Activated T-cell treated with anti-CD3 and anti-CD28 coated beads, Interleukin-2, amount 50 U/mL, for 4 hours (primary cell): ENCODE measurements at regions not wholly inside any gene's neighbourhood (a gene's known extent, or its start where the extent isn't known, plus 50 kb on each side); places are given as distances from the start of the nearest gene placed in this dataset.
"Not testable (repeated sequence)": the region's sequence is repeated elsewhere in the genome, so short reads cannot be mapped to it uniquely, and the experiment has no call there.

Source experiments
- ATAC-seq, 2 donors: fragments of 200-7000 bp; cut with Tn5 transposase; one replicate each; pipeline ENCODE4 v1.10.0; 2021
- DNase-seq: peaks from one replicate; pipeline ENCODE4 v3.0.0-alpha.2; 2020
- H3K27me3 Mint-ChIP-seq: one replicate; pipeline ENCODE4 v1.8.0; 2021; ENCODE audit warnings: low read depth, mixed read lengths
- H3K36me3 Mint-ChIP-seq: one replicate; pipeline ENCODE4 v1.8.0; 2022; ENCODE audit warnings: mixed read lengths; ENCODE audit not compliant: insufficient read depth
- H3K4me1 Mint-ChIP-seq: one replicate; pipeline ENCODE4 v1.8.0; 2021; ENCODE audit warnings: low read depth, mixed read lengths
- H3K4me3 Mint-ChIP-seq: one replicate; pipeline ENCODE4 v1.8.0; 2021; ENCODE audit warnings: mild to moderate bottlenecking, moderate library complexity, mixed read lengths
- H3K9me3 Mint-ChIP-seq: one replicate; pipeline ENCODE4 v1.8.0; 2021; ENCODE audit warnings: mixed read lengths

- ATAC-seq (peak; percentile 85 to 89), DNase-seq (no peak)
- Mint-ChIP-seq H3K4me3 (no peak overlapping the region), H3K9me3 (peaks cover 6% of the 10 kb centered on the region), H3K4me1 (peaks cover 15% of the 10 kb centered on the region), H3K27me3 (no peaks in the 10 kb centered on the region), H3K36me3 (no peaks in the 10 kb centered on the region)
These were observed 60.6 kb upstream of the EMB start for GRCh38 chr5:50501491-50502228.

GRCh38 chr5:50513028-50513457 lies 72.0 kb upstream of the EMB start:
- Mint-ChIP-seq H3K9me3 (peaks cover 18% of the 10 kb centered on the region), H3K4me1 (peaks cover 11% of the 10 kb centered on the region)
- H3K36me3 Mint-ChIP-seq, ATAC-seq, DNase-seq, H3K4me3 Mint-ChIP-seq, H3K27me3 Mint-ChIP-seq: not testable (repeated sequence)

- not testable (repeated sequence) for H3K4me1 Mint-ChIP-seq, DNase-seq, ATAC-seq, H3K27me3 Mint-ChIP-seq, H3K36me3 Mint-ChIP-seq, H3K4me3 Mint-ChIP-seq
- peaks cover 21% of the 10 kb centered on the region for H3K9me3 Mint-ChIP-seq
These were observed 80.0 kb upstream of the EMB start for GRCh38 chr5:50521060-50521459.

- not testable (repeated sequence) for ATAC-seq, DNase-seq, H3K9me3 Mint-ChIP-seq, H3K4me1 Mint-ChIP-seq, H3K36me3 Mint-ChIP-seq, H3K27me3 Mint-ChIP-seq, H3K4me3 Mint-ChIP-seq
These were observed 86.5 kb upstream of the EMB start for GRCh38 chr5:50527514-50528060.

- Mint-ChIP-seq H3K4me3 (no peak overlapping the region), H3K27me3 (peaks cover 2% of the 10 kb centered on the region), H3K36me3 (peaks cover 2% of the 10 kb centered on the region), H3K4me1 (peaks cover 2% of the 10 kb centered on the region), H3K9me3 (peaks cover 8% of the 10 kb centered on the region)
- DNase-seq (no peak), ATAC-seq (no peak)
These were observed 94.3 kb upstream of the EMB start for GRCh38 chr5:50535393-50535792.

GRCh38 chr5:50537534-50537933 lies 96.4 kb upstream of the EMB start:
- not testable (repeated sequence) for H3K4me1 Mint-ChIP-seq, ATAC-seq, H3K27me3 Mint-ChIP-seq, H3K4me3 Mint-ChIP-seq, DNase-seq, H3K36me3 Mint-ChIP-seq
- H3K9me3 Mint-ChIP-seq: peaks cover 13% of the 10 kb centered on the region

- DNase-seq: no peak
- Mint-ChIP-seq H3K4me3 (no peak overlapping the region), H3K4me1 (peaks cover 9% of the 10 kb centered on the region), H3K36me3 (peaks cover 3% of the 10 kb centered on the region), H3K27me3 (no peaks in the 10 kb centered on the region), H3K9me3 (peaks cover 9% of the 10 kb centered on the region)
- no peak for ATAC-seq
These were observed 106.2 kb upstream of the EMB start for GRCh38 chr5:50547303-50547702.

- DNase-seq (no peak), ATAC-seq (no peak)
- Mint-ChIP-seq H3K27me3 (no peaks in the 10 kb centered on the region), H3K4me3 (no peak overlapping the region), H3K4me1 (peaks cover 26% of the 10 kb centered on the region), H3K36me3 (peaks cover 3% of the 10 kb centered on the region), H3K9me3 (no peaks in the 10 kb centered on the region)
These were observed 109.2 kb upstream of the EMB start for GRCh38 chr5:50550267-50550666.

GRCh38 chr5:50550993-50551392 lies 109.9 kb upstream of the EMB start:
- no peak for ATAC-seq
- H3K9me3 Mint-ChIP-seq: no peaks in the 10 kb centered on the region
- peaks cover 5% of the 10 kb centered on the region for H3K36me3 Mint-ChIP-seq
- H3K27me3 Mint-ChIP-seq: no peaks in the 10 kb centered on the region
- DNase-seq: no peak
- peaks cover 28% of the 10 kb centered on the region for H3K4me1 Mint-ChIP-seq
- H3K4me3 Mint-ChIP-seq: no peak overlapping the region

GRCh38 chr5:50553560-50553984 lies 112.5 kb upstream of the EMB start:
- Mint-ChIP-seq H3K4me3 (peak overlapping the region; percentile 2), H3K27me3 (no peaks in the 10 kb centered on the region), H3K9me3 (no peaks in the 10 kb centered on the region), H3K4me1 (peaks cover 22% of the 10 kb centered on the region), H3K36me3 (peaks cover 5% of the 10 kb centered on the region)
- ATAC-seq (no peak), DNase-seq (no peak)

GRCh38 chr5:50558640-50559039 lies 107.8 kb upstream of the PARP8 start:
- not testable (repeated sequence) for H3K27me3 Mint-ChIP-seq, H3K36me3 Mint-ChIP-seq

GRCh38 chr5:50559955-50560354 lies 106.5 kb upstream of the PARP8 start:
- Mint-ChIP-seq H3K4me3 (no peak overlapping the region), H3K9me3 (no peaks in the 10 kb centered on the region), H3K4me1 (peaks cover 16% of the 10 kb centered on the region), H3K27me3 (no peaks in the 10 kb centered on the region), H3K36me3 (peaks cover 6% of the 10 kb centered on the region)
- no peak for ATAC-seq
- no peak for DNase-seq

More at GRCh38 chr5:50558640-50559039, 107.8 kb upstream of the PARP8 start:
- H3K4me3 Mint-ChIP-seq, H3K9me3 Mint-ChIP-seq, DNase-seq, ATAC-seq: not testable (repeated sequence)
- peaks cover 14% of the 10 kb centered on the region for H3K4me1 Mint-ChIP-seq

GRCh38 chr5:50562694-50563093 lies 103.7 kb upstream of the PARP8 start:
- DNase-seq (no peak), ATAC-seq (no peak)
- Mint-ChIP-seq H3K9me3 (peaks cover 4% of the 10 kb centered on the region), H3K4me3 (no peak overlapping the region), H3K27me3 (no peaks in the 10 kb centered on the region), H3K4me1 (peaks cover 33% of the 10 kb centered on the region), H3K36me3 (peaks cover 1% of the 10 kb centered on the region)

- ATAC-seq (peak; percentile 59 to 60), DNase-seq (no peak)
- Mint-ChIP-seq H3K27me3 (no peaks in the 10 kb centered on the region), H3K4me1 (peaks cover 31% of the 10 kb centered on the region), H3K36me3 (peaks cover 1% of the 10 kb centered on the region), H3K4me3 (peak overlapping the region; percentile 16), H3K9me3 (peaks cover 11% of the 10 kb centered on the region)
These were observed 102.4 kb upstream of the PARP8 start for GRCh38 chr5:50564079-50564478.

- Mint-ChIP-seq H3K4me3 (no peak overlapping the region), H3K36me3 (peaks cover 1% of the 10 kb centered on the region), H3K27me3 (no peaks in the 10 kb centered on the region), H3K4me1 (peaks cover 31% of the 10 kb centered on the region), H3K9me3 (peaks cover 11% of the 10 kb centered on the region)
- DNase-seq (no peak), ATAC-seq (no peak)
These were observed 101.9 kb upstream of the PARP8 start for GRCh38 chr5:50564558-50564957.
